ENCODE measurements at regions not wholly inside any gene's neighbourhood (a gene's known extent, or its start where the extent isn't known, plus 50 kb on each side); places are given as distances from the start of the nearest gene placed in this dataset.

GRCh38 chr11:128066399-128066798 lies 521.0 kb downstream of the ETS1 start:
- H3K27ac ChIP-seq (replicated peaks in 1 of 4): no peak overlapping the region
- intact Hi-C loops (cut with DNase I): no loop called here
- no peaks in the 10 kb centered on the region for H3K27me3 ChIP-seq
- DNase-seq (ENCODE audit: extremely low spot score): no peak
- H3K4me1 ChIP-seq: no peaks in the 10 kb centered on the region
- no peaks in the 10 kb centered on the region for H3K9me3 ChIP-seq
- H3K36me3 ChIP-seq: no peaks in the 10 kb centered on the region
- H3K4me3 ChIP-seq: no peak overlapping the region
- TF ChIP-seq CTCF (IDR thresholded peaks at IDR 0.05): no peak
- TF ChIP-seq POLR2A (IDR thresholded peaks at IDR 0.05; ENCODE audit: low read depth): no peak
- no peak for TF ChIP-seq EP300 (IDR thresholded peaks at IDR 0.05)
- TF ChIP-seq POLR2AphosphoS5 (IDR thresholded peaks at IDR 0.05): no peak
- WGBS: 29% methylated on average over 1 of the region's 1 CpG

GRCh38 chr11:128061281-128061871 lies 526.0 kb downstream of the ETS1 start:
- Histone ChIP-seq H3K4me3 (no peak overlapping the region), H3K9me3 (no peaks in the 10 kb centered on the region), H3K27ac (replicated peaks in 1 of 4) (no peak overlapping the region), H3K36me3 (no peaks in the 10 kb centered on the region), H3K27me3 (no peaks in the 10 kb centered on the region), H3K4me1 (no peaks in the 10 kb centered on the region)
- 40% methylated on average over 5 of the region's 5 CpGs for WGBS
- no peak for DNase-seq (ENCODE audit: extremely low spot score)
- TF ChIP-seq POLR2AphosphoS5 (IDR thresholded peaks at IDR 0.05): no peak
- no peak for TF ChIP-seq CTCF (IDR thresholded peaks at IDR 0.05)
- no peak for TF ChIP-seq POLR2A (IDR thresholded peaks at IDR 0.05; ENCODE audit: low read depth)
- TF ChIP-seq EP300 (IDR thresholded peaks at IDR 0.05): no peak
- intact Hi-C loops (cut with DNase I): no loop called here

DNA sequence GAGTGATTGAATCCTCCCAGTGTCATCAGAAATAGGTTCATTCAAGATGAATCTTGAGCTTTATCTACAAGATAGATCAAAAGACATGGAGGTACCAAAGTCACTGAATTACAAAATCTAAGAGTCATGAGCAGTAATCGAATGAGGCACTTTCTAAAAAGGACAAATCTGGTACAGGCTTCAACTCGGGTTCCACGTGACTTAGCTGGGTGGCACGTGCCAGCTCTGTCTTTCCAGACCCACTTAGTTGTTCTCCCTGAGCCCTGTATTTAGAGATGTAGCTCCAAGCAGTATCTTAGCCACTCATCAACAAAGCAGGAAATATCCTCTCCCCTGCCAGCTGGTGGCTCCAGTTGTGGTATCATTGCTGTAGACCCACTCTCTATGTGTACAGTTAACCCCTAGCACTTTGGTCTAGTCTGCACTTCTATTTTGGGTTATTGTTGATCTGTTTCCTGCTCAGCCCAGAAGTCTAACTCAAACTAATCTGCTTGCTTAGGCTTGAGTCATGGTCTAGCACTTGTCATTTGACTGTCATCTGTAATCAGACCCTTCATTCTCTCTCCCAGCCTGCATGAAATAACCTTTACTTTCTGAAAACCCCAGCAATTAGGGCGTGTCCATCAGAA lies 528.7 kb downstream of the ETS1 start:
- no peak for TF ChIP-seq CTCF (IDR thresholded peaks at IDR 0.05)
- TF ChIP-seq POLR2A (IDR thresholded peaks at IDR 0.05; ENCODE audit: low read depth): no peak
- TF ChIP-seq POLR2AphosphoS5 (IDR thresholded peaks at IDR 0.05): no peak
- no peak for TF ChIP-seq EP300 (IDR thresholded peaks at IDR 0.05)
- intact Hi-C loops (cut with DNase I): no loop called here
- no peak for DNase-seq (ENCODE audit: extremely low spot score)
- Histone ChIP-seq H3K4me1 (no peaks in the 10 kb centered on the region), H3K9me3 (no peaks in the 10 kb centered on the region), H3K4me3 (no peak overlapping the region), H3K27ac (replicated peaks in 1 of 4) (no peak overlapping the region), H3K27me3 (no peaks in the 10 kb centered on the region), H3K36me3 (no peaks in the 10 kb centered on the region)
- 91% methylated on average over 5 of the region's 5 CpGs for WGBS

GRCh38 chr11:128057786-128058395 lies 529.5 kb downstream of the ETS1 start:
- no peaks in the 10 kb centered on the region for H3K9me3 ChIP-seq
- no peaks in the 10 kb centered on the region for H3K27me3 ChIP-seq
- H3K4me1 ChIP-seq: no peaks in the 10 kb centered on the region
- DNase-seq (ENCODE audit: extremely low spot score): no peak
- no peaks in the 10 kb centered on the region for H3K36me3 ChIP-seq
- intact Hi-C loops (cut with DNase I): no loop called here
- TF ChIP-seq EP300 (IDR thresholded peaks at IDR 0.05) (no peak), POLR2AphosphoS5 (IDR thresholded peaks at IDR 0.05) (no peak), POLR2A (IDR thresholded peaks at IDR 0.05; ENCODE audit: low read depth) (no peak), CTCF (IDR thresholded peaks at IDR 0.05) (no peak)
- 87% methylated on average over 6 of the region's 6 CpGs for WGBS
- H3K27ac ChIP-seq (replicated peaks in 1 of 4): no peak overlapping the region
- no peak overlapping the region for H3K4me3 ChIP-seq
